Vagina (tissue), 2 donors: ENCODE measurements at regions not wholly inside any gene's neighbourhood (a gene's known extent, or its start where the extent isn't known, plus 50 kb on each side); places are given as distances from the start of the nearest gene placed in this dataset.

Experiments
- POLR2A ChIP-seq, 2 donors: fragments of 450-650 bp; IDR thresholded peaks; one replicate each; pipeline ENCODE4 v1.6.1; 2017; ENCODE audit warnings: antibody characterized with exemption in 2 of 2, mild to moderate bottlenecking in 2 of 2, moderate library complexity in 2 of 2
- POLR2AphosphoS5 ChIP-seq, 2 donors: sonication (generic); formaldehyde crosslinking; IDR thresholded peaks; one replicate each; pipeline ENCODE4 v1.9.0; 2017; ENCODE audit warnings: antibody characterized with exemption in 2 of 2, mild to moderate bottlenecking in 2 of 2, low read depth in 1 of 2; ENCODE audit not compliant: insufficient read depth in 1 of 2
- TF ChIP-seq, protein P1 (sequence below), 3 experiments: fragments of 450-650 bp in 2 of 3; fragments of 200-600 bp in 1 of 3; sonication (generic) in 1 of 3; IDR thresholded peaks; one replicate each; pipeline ENCODE4 v1.5.1; 2017 to 2019; ENCODE audit warnings: antibody characterized with exemption in 3 of 3, mild to moderate bottlenecking in 2 of 3, moderate library complexity in 2 of 3

DNA sequence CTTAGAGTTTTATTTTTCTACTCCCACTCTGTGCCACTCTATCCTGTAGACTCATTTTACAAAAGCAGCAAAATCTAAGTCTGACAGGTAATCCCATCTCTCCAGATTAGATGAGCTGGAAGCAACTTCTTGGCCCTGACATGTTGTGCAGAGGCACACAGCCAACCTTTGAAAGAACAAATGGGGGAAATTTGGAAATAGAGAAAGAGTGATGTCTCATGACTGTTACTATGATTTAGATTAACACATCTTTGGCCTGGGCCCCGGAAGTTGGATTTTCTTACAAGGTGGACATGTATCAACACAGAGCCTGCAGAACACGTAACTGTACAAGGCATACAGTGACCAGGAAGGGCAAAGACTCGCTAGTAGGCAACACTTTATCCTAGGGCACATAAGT, 227.7 kb downstream of the MYLK4 start:
- TF ChIP-seq, protein P1, sequence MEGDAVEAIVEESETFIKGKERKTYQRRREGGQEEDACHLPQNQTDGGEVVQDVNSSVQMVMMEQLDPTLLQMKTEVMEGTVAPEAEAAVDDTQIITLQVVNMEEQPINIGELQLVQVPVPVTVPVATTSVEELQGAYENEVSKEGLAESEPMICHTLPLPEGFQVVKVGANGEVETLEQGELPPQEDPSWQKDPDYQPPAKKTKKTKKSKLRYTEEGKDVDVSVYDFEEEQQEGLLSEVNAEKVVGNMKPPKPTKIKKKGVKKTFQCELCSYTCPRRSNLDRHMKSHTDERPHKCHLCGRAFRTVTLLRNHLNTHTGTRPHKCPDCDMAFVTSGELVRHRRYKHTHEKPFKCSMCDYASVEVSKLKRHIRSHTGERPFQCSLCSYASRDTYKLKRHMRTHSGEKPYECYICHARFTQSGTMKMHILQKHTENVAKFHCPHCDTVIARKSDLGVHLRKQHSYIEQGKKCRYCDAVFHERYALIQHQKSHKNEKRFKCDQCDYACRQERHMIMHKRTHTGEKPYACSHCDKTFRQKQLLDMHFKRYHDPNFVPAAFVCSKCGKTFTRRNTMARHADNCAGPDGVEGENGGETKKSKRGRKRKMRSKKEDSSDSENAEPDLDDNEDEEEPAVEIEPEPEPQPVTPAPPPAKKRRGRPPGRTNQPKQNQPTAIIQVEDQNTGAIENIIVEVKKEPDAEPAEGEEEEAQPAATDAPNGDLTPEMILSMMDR (IDR thresholded peaks at IDR 0.05): no peak
- TF ChIP-seq POLR2A (IDR thresholded peaks at IDR 0.05): no peak
- TF ChIP-seq POLR2AphosphoS5 (IDR thresholded peaks at IDR 0.05; ENCODE audit: insufficient read depth in 1 of 2, low read depth in 1 of 2): peak in 1 of 2 donors; percentile 13
